Astrocyte of the spinal cord (primary cell): ENCODE measurements at regions not wholly inside any gene's neighbourhood (a gene's known extent, or its start where the extent isn't known, plus 50 kb on each side); places are given as distances from the start of the nearest gene placed in this dataset.

Experiments
- DNase-seq: peaks from one replicate; pipeline ENCODE4 v3.0.0; 2011; ENCODE audit warnings: low read depth, low spot score
- H3K4me3 ChIP-seq: 2 replicates; pipeline ENCODE4 v1.5.1; 2011; ENCODE audit warnings: low read depth, mild to moderate bottlenecking, low read length, moderate library complexity
- CTCF ChIP-seq: IDR thresholded peaks from 2 replicates; pipeline ENCODE4 v1.5.1; 2012; ENCODE audit warnings: low read depth, mild to moderate bottlenecking, low read length, inconsistent platforms
- in situ Hi-C: cut with HindIII; loops from 2 replicates; pipeline ENCODE4 v1.10.0; 2017; ENCODE audit warnings: low sequenced_read_pairs

GRCh38 chr20:24782301-24782700 is 166.8 kb upstream of the CST7 start:
- H3K4me3 ChIP-seq = no peak overlapping the region
- in situ Hi-C loops = no loop called here
- no peak for DNase-seq
- no peak for TF ChIP-seq CTCF

- in situ Hi-C loops = no loop called here
- peak; percentile 4 for TF ChIP-seq CTCF
- H3K4me3 ChIP-seq = no peak overlapping the region
- peak; percentile 35 for DNase-seq
These were observed 166.1 kb upstream of the CST7 start for GRCh38 chr20:24782801-24783630.

- no peak for DNase-seq
- in situ Hi-C loops = no loop called here
- TF ChIP-seq CTCF = peak; percentile 21
- H3K4me3 ChIP-seq = no peak overlapping the region
These were observed 165.2 kb upstream of the CST7 start for GRCh38 chr20:24783631-24784492.

GRCh38 chr20:24784607-24785006 is 164.5 kb upstream of the CST7 start:
- no peak overlapping the region for H3K4me3 ChIP-seq
- in situ Hi-C loops = no loop called here
- TF ChIP-seq CTCF = no peak
- DNase-seq = no peak

GRCh38 chr20:24785141-24786110 is 163.6 kb upstream of the CST7 start:
- in situ Hi-C loops = no loop called here
- no peak overlapping the region for H3K4me3 ChIP-seq
- TF ChIP-seq CTCF = no peak
- peak; percentile 46 for DNase-seq

- DNase-seq = no peak
- no peak overlapping the region for H3K4me3 ChIP-seq
- TF ChIP-seq CTCF = no peak
- in situ Hi-C loops = no loop called here
These were observed 163.0 kb upstream of the CST7 start for GRCh38 chr20:24786111-24786495.
